ENCODE measurements at regions not wholly inside any gene's neighbourhood (a gene's known extent, or its start where the extent isn't known, plus 50 kb on each side); places are given as distances from the start of the nearest gene placed in this dataset.

DNA sequence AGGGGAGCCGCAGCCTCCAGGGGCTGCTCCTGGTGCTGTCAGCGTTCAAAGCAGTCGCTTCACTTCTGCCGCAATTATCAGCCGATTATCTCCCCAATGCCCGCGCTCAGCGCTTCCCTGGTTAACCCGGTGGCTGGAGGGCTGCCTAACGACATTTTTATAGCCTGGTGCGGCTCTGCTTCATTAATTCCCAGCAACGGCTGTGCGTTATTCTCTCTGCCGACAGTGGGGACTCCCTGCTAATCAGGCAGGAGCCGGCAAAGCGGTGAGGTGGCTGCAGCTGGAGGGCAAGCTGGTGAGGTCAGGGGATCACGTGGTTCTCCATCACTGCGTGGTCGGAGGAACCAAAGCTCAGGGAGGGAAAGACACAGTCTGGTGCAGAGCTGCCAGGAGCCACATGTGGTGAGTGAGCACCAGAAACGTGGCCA, 62.9 kb downstream of the GLRX5 start:
- peak; percentile 71 for DNase-seq (ENCODE audit: extremely low spot score)
- TF ChIP-seq FOXK2 (IDR thresholded peaks at IDR 0.05) (no peak), L3MBTL2 (conservative IDR thresholded peaks at IDR 0.05) (peak; percentile 85)
- POLR2A ChIA-PET, result no interaction called here
- CTCF ChIA-PET, result interaction anchor here (1.3 to 1.5 kb wide), 2 partner anchors 36 to 176 kb away, joined by 4 to 5 read pairs; no protein-coding TSS in a partner anchor

DNA sequence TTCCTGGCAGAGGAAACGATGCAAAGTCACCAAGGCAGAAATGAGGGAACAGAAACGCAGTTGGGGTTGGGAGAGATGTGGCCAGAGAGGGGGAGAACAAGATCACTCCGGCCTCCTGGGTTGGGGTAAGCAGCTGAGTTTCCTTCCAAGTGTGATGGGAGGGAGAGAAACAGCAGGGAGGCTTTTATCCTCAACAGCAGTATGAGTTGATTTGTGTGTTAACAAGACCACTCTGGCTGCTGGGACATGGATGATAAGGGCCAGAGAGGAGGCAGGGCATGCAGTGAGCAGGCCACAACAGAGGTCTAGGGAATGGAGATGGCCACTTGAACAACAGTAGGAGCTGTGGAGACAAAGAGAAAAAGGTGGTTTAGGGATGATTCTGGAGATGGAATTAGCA, 66.8 kb downstream of the GLRX5 start:
- no peak for TF ChIP-seq HDGF (IDR thresholded peaks at IDR 0.05; ENCODE audit: borderline replicate concordance)
- no peak for DNase-seq (ENCODE audit: extremely low spot score)
- ChIA-PET CTCF (no interaction called here), POLR2A (interaction anchor here (0.6 kb wide), 1 partner anchor 55 kb away, joined by 3 read pairs; no protein-coding TSS in a partner anchor)

DNA sequence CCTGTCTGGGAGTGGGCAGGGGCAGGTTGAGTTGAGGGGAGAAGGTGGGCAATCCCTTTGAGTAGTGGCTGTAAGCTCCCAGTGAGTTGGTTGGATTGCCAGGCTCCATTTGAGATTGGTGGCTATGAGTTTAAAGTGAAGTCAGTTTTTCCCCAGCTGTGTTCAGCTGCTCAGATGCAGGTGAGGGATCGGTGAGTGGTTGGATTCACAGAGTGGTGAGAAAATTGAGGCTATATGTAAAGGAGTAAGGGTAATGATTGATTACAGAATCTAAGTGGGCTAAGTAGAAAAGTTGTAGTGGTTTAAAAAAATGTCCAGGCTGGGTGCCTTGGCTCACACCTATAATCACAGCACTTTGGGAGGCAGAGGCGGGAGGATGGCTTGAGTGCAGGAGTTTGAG, 68.6 kb downstream of the GLRX5 start:
- ChIA-PET POLR2A (interaction anchor here (0.9 kb wide), 1 partner anchor 60 kb away, joined by 3 read pairs; no protein-coding TSS in a partner anchor), CTCF (interaction anchor here (0.6 kb wide), 1 partner anchor 12 kb away, joined by 6 read pairs; no protein-coding TSS in a partner anchor)
- TF ChIP-seq ARNT (IDR thresholded peaks at IDR 0.05) (no peak), CTBP1 (IDR thresholded peaks at IDR 0.05; ENCODE audit: borderline replicate concordance) (no peak), FOXK2 (IDR thresholded peaks at IDR 0.05) (no peak), FOXM1 (IDR thresholded peaks at IDR 0.05; ENCODE audit: borderline replicate concordance) (no peak), LEF1 (IDR thresholded peaks at IDR 0.05; ENCODE audit: borderline replicate concordance) (no peak), BHLHE40 (IDR thresholded peaks at IDR 0.05; ENCODE audit: borderline replicate concordance) (no peak), TARDBP (IDR thresholded peaks at IDR 0.05) (no peak), ZNF384 (IDR thresholded peaks at IDR 0.05) (no peak)
- no peak for DNase-seq (ENCODE audit: extremely low spot score)

DNA sequence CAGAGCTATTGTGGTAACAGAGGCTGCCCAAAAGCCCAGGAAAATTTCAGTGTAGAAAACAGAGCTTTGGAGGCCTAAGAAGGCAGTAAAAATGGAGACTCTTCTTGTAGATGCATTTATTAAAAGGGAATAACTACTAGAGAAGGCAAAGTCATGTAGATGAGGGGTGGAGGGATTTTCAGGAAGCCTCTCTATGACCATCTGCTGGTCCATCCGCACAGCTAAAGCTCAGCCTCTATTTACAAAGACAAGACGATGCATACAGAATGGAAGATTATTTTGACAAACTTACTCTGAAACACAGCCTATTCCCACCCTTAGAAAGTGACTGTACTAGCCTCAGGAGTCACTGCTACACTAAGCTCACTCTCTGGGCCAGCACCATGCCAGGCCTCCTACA, 71.4 kb downstream of the GLRX5 start:
- TF ChIP-seq TARDBP (IDR thresholded peaks at IDR 0.05), result no peak
- TF ChIP-seq FOXK2 (IDR thresholded peaks at IDR 0.05), result no peak
- no peak for TF ChIP-seq NFRKB (IDR thresholded peaks at IDR 0.05)
- TF ChIP-seq FOXA1 (IDR thresholded peaks at IDR 0.05), result no peak
- CTCF ChIA-PET, result interaction anchor here (0.6 to 1.0 kb wide), 3 partner anchors 47 to 396 kb away, joined by 3 to 4 read pairs (median 4); no protein-coding TSS in a partner anchor
- no peak for DNase-seq (ENCODE audit: extremely low spot score)
- POLR2A ChIA-PET, result no interaction called here

DNA sequence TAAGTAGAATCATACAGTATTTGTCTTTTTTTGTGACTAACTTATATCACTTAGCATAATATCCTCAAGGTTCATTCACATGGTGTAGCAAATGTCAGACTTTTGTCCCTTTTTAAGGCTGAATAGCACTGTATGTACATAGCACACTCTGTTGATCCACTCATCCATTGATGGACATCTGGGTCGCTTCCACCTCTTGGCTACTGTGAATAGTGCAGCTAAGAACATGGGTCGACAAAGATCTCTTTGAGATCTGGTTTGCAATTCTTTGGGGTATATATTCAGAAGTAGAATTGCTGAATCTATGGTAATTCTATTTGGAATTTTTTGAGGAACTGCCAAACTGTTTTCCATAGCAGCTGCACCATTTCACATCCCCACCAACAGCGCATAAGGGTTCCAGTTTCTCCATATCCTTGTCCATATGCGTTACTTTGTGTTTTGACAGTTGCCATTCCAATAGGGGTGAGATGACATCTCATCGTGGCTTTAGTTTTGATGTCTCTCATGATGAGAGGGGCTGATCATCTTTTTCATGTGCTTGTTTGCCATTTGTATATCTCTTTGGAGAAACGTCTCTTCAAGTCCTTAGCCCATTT, 73.9 kb downstream of the GLRX5 start:
- ChIA-PET CTCF (interaction anchor here (0.7 to 1.1 kb wide), 3 partner anchors 47 to 166 kb away, joined by 3 to 5 read pairs (median 3); no protein-coding TSS in a partner anchor), POLR2A (no interaction called here)
- TF ChIP-seq ARNT (IDR thresholded peaks at IDR 0.05), result no peak
- no peak for TF ChIP-seq LEF1 (IDR thresholded peaks at IDR 0.05; ENCODE audit: borderline replicate concordance)
- TF ChIP-seq SP1 (IDR thresholded peaks at IDR 0.05), result no peak
- TF ChIP-seq, protein P1, sequence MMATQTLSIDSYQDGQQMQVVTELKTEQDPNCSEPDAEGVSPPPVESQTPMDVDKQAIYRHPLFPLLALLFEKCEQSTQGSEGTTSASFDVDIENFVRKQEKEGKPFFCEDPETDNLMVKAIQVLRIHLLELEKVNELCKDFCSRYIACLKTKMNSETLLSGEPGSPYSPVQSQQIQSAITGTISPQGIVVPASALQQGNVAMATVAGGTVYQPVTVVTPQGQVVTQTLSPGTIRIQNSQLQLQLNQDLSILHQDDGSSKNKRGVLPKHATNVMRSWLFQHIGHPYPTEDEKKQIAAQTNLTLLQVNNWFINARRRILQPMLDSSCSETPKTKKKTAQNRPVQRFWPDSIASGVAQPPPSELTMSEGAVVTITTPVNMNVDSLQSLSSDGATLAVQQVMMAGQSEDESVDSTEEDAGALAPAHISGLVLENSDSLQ (IDR thresholded peaks at IDR 0.05), result no peak
- TF ChIP-seq FOXM1 (IDR thresholded peaks at IDR 0.05; ENCODE audit: borderline replicate concordance), result no peak
- no peak for TF ChIP-seq FOXA1 (IDR thresholded peaks at IDR 0.05)
- no peak for TF ChIP-seq NFRKB (IDR thresholded peaks at IDR 0.05)
- no peak for TF ChIP-seq ELF4 (IDR thresholded peaks at IDR 0.05)
- no peak for TF ChIP-seq ZNF384 (IDR thresholded peaks at IDR 0.05)
- no peak for TF ChIP-seq L3MBTL2 (conservative IDR thresholded peaks at IDR 0.05)
- no peak for TF ChIP-seq HDGF (IDR thresholded peaks at IDR 0.05; ENCODE audit: borderline replicate concordance)
- no peak for TF ChIP-seq SUZ12 (IDR thresholded peaks at IDR 0.05)
- no peak for TF ChIP-seq TARDBP (IDR thresholded peaks at IDR 0.05)
- no peak for TF ChIP-seq CTBP1 (IDR thresholded peaks at IDR 0.05; ENCODE audit: borderline replicate concordance)
- no peak for DNase-seq (ENCODE audit: extremely low spot score)

DNA sequence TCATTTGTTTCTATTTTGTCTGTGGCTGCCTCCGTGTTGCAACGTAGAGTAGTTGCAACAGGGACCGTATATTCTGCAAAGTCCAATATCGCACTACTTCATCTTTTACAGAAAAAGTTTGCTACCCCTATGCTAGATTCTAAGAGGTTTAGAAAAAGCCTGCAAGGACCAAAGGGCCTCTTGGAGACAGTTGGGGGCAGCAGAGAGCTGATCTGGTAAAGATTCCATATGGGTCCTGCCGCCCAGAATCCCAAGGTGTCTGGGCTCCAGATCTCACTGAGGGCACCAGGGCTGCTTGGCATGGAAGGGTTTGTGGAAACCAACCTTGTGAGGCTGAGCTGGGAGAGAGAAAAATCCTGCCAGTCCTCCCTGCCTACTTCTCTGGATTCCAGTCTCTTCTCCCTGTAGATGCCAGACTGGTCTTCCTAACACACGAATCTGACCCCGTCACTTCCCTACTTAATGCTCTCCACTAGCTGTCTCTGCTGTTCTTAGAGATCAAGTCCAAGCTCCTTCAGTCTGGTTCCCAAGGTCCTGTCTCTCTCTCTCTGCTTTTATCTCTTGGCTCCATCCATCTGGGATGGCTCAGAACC, 74.6 kb downstream of the GLRX5 start:
- CTCF ChIA-PET, result interaction anchor here (0.7 to 1.1 kb wide), 4 partner anchors 43 to 165 kb away, joined by 3 to 5 read pairs (median 4); no protein-coding TSS in a partner anchor

DNA sequence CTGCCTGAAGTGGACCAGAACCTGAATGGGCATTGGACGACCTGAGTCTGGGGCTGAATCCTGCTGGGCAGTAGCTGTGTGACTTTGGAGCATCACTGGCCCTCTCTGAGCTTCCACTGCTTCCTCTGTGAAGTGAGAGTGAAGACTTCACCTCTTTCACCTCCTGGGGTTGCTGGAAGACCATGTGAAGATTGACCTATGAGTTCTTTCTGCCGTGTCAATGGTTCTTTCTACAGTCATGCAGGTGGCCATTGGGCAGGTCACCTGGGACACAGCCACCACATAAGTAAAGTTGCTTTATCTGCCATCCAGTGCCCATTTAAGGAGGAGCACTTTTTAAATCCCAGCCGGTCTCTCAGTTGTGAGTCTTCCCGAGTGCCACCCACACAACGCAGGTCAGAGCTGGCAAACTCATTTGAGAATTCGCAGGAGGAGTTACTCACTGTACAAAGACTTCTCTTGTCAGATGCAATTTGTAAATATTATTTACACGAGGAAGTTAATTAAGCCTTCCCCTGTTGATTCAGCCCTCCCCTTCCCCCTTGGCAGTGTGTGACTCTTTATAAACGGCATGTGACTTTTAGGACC, 74.8 kb upstream of the TCL1B start:
- ChIA-PET POLR2A (no interaction called here), CTCF (interaction anchor here (0.6 kb wide), 1 partner anchor 56 kb away, joined by 3 read pairs; no protein-coding TSS in a partner anchor)
- TF ChIP-seq CTBP1 (IDR thresholded peaks at IDR 0.05; ENCODE audit: borderline replicate concordance) (no peak), NFRKB (IDR thresholded peaks at IDR 0.05) (no peak), SUZ12 (IDR thresholded peaks at IDR 0.05) (no peak), ELF4 (IDR thresholded peaks at IDR 0.05) (no peak), TARDBP (IDR thresholded peaks at IDR 0.05) (no peak), SP1 (IDR thresholded peaks at IDR 0.05) (no peak), FOXA1 (IDR thresholded peaks at IDR 0.05) (no peak), FOXM1 (IDR thresholded peaks at IDR 0.05; ENCODE audit: borderline replicate concordance) (no peak), ARNT (IDR thresholded peaks at IDR 0.05) (no peak), ZNF384 (IDR thresholded peaks at IDR 0.05) (no peak), L3MBTL2 (conservative IDR thresholded peaks at IDR 0.05) (no peak), FOXK2 (IDR thresholded peaks at IDR 0.05) (no peak), HDGF (IDR thresholded peaks at IDR 0.05; ENCODE audit: borderline replicate concordance) (no peak), BHLHE40 (IDR thresholded peaks at IDR 0.05; ENCODE audit: borderline replicate concordance) (no peak)
- TF ChIP-seq, protein P1 (IDR thresholded peaks at IDR 0.05), result no peak
- DNase-seq (ENCODE audit: extremely low spot score), result no peak

More for the DNA sequence above, 74.6 kb downstream of the GLRX5 start:
- POLR2A ChIA-PET, result no interaction called here
- DNase-seq (ENCODE audit: extremely low spot score), result peak; percentile 60
- TF ChIP-seq CTBP1 (IDR thresholded peaks at IDR 0.05; ENCODE audit: borderline replicate concordance), result no peak

Data from HEK293T (cell line).